ENCODE measurements at regions not wholly inside any gene's neighbourhood (a gene's known extent, or its start where the extent isn't known, plus 50 kb on each side); places are given as distances from the start of the nearest gene placed in this dataset.

- TF ChIP-seq GATA2 (IDR thresholded peaks at IDR 0.05; ENCODE audit: insufficient read depth, insufficient read length, low read depth, low read length) (no peak), MAX (IDR thresholded peaks at IDR 0.05; ENCODE audit: insufficient read depth, insufficient read length) (no peak), POLR2A (IDR thresholded peaks at IDR 0.05; ENCODE audit: low read depth, low read length) (no peak), POLR2AphosphoS5 (IDR thresholded peaks at IDR 0.05; ENCODE audit: insufficient read depth, low read depth, low read length) (no peak)
- intact Hi-C loops (cut with micrococcal nuclease), result loop anchor here (2.0 kb wide), 1 partner anchor 57 kb away; no protein-coding TSS in a partner anchor
- Histone ChIP-seq H3K27me3 (ENCODE audit: control insufficient read depth in 2 of 2, insufficient read depth in 2 of 2, low read length in 2 of 2) (no peaks in the 10 kb centered on the region), H2AFZ (ENCODE audit: low read depth, low read length) (no peak overlapping the region), H3K4me3 (replicated peaks in 1 of 3; ENCODE audit: insufficient read depth in 1 of 3, low read depth in 1 of 3, low read length in 3 of 3) (no peak overlapping the region), H3K79me2 (ENCODE audit: control insufficient read depth, insufficient read depth, low read length) (no peaks in the 10 kb centered on the region), H3K4me2 (ENCODE audit: insufficient read depth, low read length) (no peak overlapping the region), H3K9ac (replicated peaks; ENCODE audit: extremely low read depth, insufficient read depth, low read length) (no peak overlapping the region), H3K4me1 (ENCODE audit: control insufficient read depth, extremely low read depth, insufficient read depth, low read length) (peaks cover 4% of the 10 kb centered on the region), H3K27ac (ENCODE audit: insufficient read depth, low read depth, low read length) (no peak overlapping the region), H3K36me3 (ENCODE audit: control insufficient read depth in 2 of 2, extremely low read depth in 1 of 2, insufficient read depth in 2 of 2, low read length in 2 of 2) (no peaks in the 10 kb centered on the region), H4K20me1 (replicated peaks; ENCODE audit: control insufficient read depth, extremely low read depth, insufficient read depth, low read length) (no peaks in the 10 kb centered on the region), H3K9me1 (replicated peaks; ENCODE audit: control insufficient read depth, extremely low read depth, insufficient read depth, low read length) (no peaks in the 10 kb centered on the region), H3K9me3 (replicated peaks; ENCODE audit: control insufficient read depth, insufficient read depth, low read length) (no peaks in the 10 kb centered on the region)
- ChIA-PET CTCF (no interaction called here), POLR2A (no interaction called here)
- no TSS peak for BruUV-seq (replicated peaks)
- DNase-seq (ENCODE audit: low read depth, low spot score) (no peak), FAIRE-seq (no peak)
- dilution Hi-C loops (cut with MboI; ENCODE audit: extremely low pct_ligation_motif_present, low sequenced_read_pairs), result loop anchor here (25.0 kb wide), 2 partner anchors 99 to 324 kb away; partner anchors contain the start of genes RGS1 and RGS2
Observed at GRCh38 chr1:192488058-192488457, 87.5 kb upstream of the RGS1 start.

- intact Hi-C loops (cut with micrococcal nuclease) (loop anchor here (1.0 to 2.0 kb wide), 2 partner anchors 56 to 70 kb away; no protein-coding TSS in a partner anchor), dilution Hi-C loops (cut with MboI; ENCODE audit: extremely low pct_ligation_motif_present, low sequenced_read_pairs) (loop anchor here (25.0 kb wide), 2 partner anchors 98 to 323 kb away; partner anchors contain the start of genes RGS1 and RGS2)
- no peak for FAIRE-seq
- peaks cover 4% of the 10 kb centered on the region for H3K4me1 ChIP-seq (ENCODE audit: control insufficient read depth, extremely low read depth, insufficient read depth, low read length)
- BruUV-seq (replicated peaks), result no TSS peak
- no peaks in the 10 kb centered on the region for H3K9me1 ChIP-seq (replicated peaks; ENCODE audit: control insufficient read depth, extremely low read depth, insufficient read depth, low read length)
- ChIA-PET POLR2A (no interaction called here), CTCF (interaction anchor here (1.2 kb wide), 1 partner anchor 57 kb away, joined by 5 read pairs; no protein-coding TSS in a partner anchor)
- no peak overlapping the region for H2AFZ ChIP-seq (ENCODE audit: low read depth, low read length)
- no peaks in the 10 kb centered on the region for H4K20me1 ChIP-seq (replicated peaks; ENCODE audit: control insufficient read depth, extremely low read depth, insufficient read depth, low read length)
- no peaks in the 10 kb centered on the region for H3K79me2 ChIP-seq (ENCODE audit: control insufficient read depth, insufficient read depth, low read length)
- DNase-seq (ENCODE audit: low read depth, low spot score), result peak; percentile 16
- H3K9me3 ChIP-seq (replicated peaks; ENCODE audit: control insufficient read depth, insufficient read depth, low read length), result no peaks in the 10 kb centered on the region
- H3K4me3 ChIP-seq (replicated peaks in 1 of 3; ENCODE audit: insufficient read depth in 1 of 3, low read depth in 1 of 3, low read length in 3 of 3), result no peak overlapping the region
- no peak overlapping the region for H3K4me2 ChIP-seq (ENCODE audit: insufficient read depth, low read length)
- H3K27me3 ChIP-seq (ENCODE audit: control insufficient read depth in 2 of 2, insufficient read depth in 2 of 2, low read length in 2 of 2), result no peaks in the 10 kb centered on the region
- H3K27ac ChIP-seq (ENCODE audit: insufficient read depth, low read depth, low read length), result peak overlapping the region; percentile 19
- H3K36me3 ChIP-seq (ENCODE audit: control insufficient read depth in 2 of 2, extremely low read depth in 1 of 2, insufficient read depth in 2 of 2, low read length in 2 of 2), result no peaks in the 10 kb centered on the region
- H3K9ac ChIP-seq (replicated peaks; ENCODE audit: extremely low read depth, insufficient read depth, low read length), result no peak overlapping the region
- TF ChIP-seq POLR2AphosphoS5 (IDR thresholded peaks at IDR 0.05; ENCODE audit: insufficient read depth, low read depth, low read length), result no peak
- no peak for TF ChIP-seq FOS (IDR thresholded peaks at IDR 0.05; ENCODE audit: borderline replicate concordance, insufficient read depth, low read length)
- no peak for TF ChIP-seq JUN (IDR thresholded peaks at IDR 0.05; ENCODE audit: borderline replicate concordance, insufficient read depth, insufficient read length, low read depth)
- no peak for TF ChIP-seq POLR2A (IDR thresholded peaks at IDR 0.05; ENCODE audit: low read depth, low read length)
- no peak for TF ChIP-seq CTCF (IDR thresholded peaks at IDR 0.05; ENCODE audit: extremely low read depth in 1 of 2, insufficient read depth in 1 of 2, low read depth in 1 of 2, low read length in 2 of 2)
- TF ChIP-seq MYC (IDR thresholded peaks at IDR 0.05; ENCODE audit: low read depth, low read length), result no peak
- no peak for TF ChIP-seq MAX (IDR thresholded peaks at IDR 0.05; ENCODE audit: insufficient read depth, insufficient read length)
- TF ChIP-seq EZH2 (IDR thresholded peaks at IDR 0.05; ENCODE audit: borderline replicate concordance, low read depth, low read length, severe bottlenecking), result no peak
- no peak for TF ChIP-seq GATA2 (IDR thresholded peaks at IDR 0.05; ENCODE audit: insufficient read depth, insufficient read length, low read depth, low read length)
Observed at GRCh38 chr1:192489047-192489446, 86.5 kb upstream of the RGS1 start.

Data from endothelial cell of umbilical vein (primary cell).